Thyroid gland (tissue), 4 donors: ENCODE measurements at regions not wholly inside any gene's neighbourhood (a gene's known extent, or its start where the extent isn't known, plus 50 kb on each side); places are given as distances from the start of the nearest gene placed in this dataset.

Experiments
- CTCF ChIP-seq, 6 experiments: fragments of 200-600 bp in 3 of 6; fragments of 450-650 bp in 3 of 6; sonication (generic) in 3 of 6; IDR thresholded peaks; one replicate each; pipeline ENCODE4 v1.5.1; 2016 to 2019; ENCODE audit warnings: antibody characterized with exemption in 6 of 6, mild to moderate bottlenecking in 2 of 6, inconsistent platforms in 1 of 6, moderate library complexity in 1 of 6
- POLR2A ChIP-seq, 2 donors: fragments of 450-650 bp; IDR thresholded peaks; one replicate each; pipeline ENCODE4 v1.6.1; 2017; ENCODE audit warnings: antibody characterized with exemption in 2 of 2, mild to moderate bottlenecking in 2 of 2, moderate library complexity in 1 of 2

DNA sequence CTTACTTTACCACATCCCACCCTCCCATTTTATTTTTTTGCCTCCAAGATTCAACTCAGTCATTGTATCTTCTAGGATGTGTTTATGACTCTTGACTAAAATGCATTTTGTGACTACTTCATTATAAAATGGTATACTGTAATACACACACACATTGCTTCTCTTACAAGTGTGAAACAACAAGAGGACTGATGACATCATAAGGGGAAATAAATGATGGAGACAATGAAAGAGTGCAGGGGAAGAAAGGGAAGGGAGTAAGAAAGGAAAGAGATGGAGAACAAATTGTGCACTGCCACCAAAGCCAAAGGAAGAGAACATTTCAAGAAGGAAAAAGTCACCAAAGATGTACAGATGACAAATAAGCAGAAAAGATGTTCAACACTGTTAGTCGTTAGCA is 102.6 kb downstream of the CD164 start:
- TF ChIP-seq CTCF (IDR thresholded peaks at IDR 0.05) (no peak), POLR2A (IDR thresholded peaks at IDR 0.05) (no peak)
